ENCODE measurements at regions not wholly inside any gene's neighbourhood (a gene's known extent, or its start where the extent isn't known, plus 50 kb on each side); places are given as distances from the start of the nearest gene placed in this dataset.
"Not testable (repeated sequence)": the region's sequence is repeated elsewhere in the genome, so short reads cannot be mapped to it uniquely, and the experiment has no call there.

DNA sequence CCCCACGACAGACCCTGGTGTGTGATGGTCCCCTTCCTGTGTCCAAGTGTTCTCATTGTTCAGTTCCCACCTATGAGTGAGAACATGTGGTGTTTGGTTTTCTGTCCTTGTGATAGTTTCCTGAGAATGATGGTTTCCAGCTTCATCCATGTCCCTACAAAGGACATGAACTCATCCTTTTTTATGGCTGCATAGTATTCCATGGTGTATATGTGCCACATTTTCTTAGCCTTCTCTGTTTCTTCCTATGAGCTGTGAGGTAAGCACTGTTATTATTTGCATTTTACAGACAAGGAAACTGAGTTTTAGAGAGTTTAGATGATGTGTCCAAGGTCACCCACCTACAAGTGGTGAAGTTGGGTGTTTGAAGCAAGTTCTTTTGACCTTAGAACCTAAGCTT, 51.1 kb upstream of the BNC1 start:
- not testable (repeated sequence) for H3K36me3 Mint-ChIP-seq; H3K4me3 Mint-ChIP-seq; ATAC-seq; H3K9me3 Mint-ChIP-seq; DNase-seq (ENCODE audit: low spot score in 2 of 2); H3K4me1 Mint-ChIP-seq; H3K27ac Mint-ChIP-seq

DNA sequence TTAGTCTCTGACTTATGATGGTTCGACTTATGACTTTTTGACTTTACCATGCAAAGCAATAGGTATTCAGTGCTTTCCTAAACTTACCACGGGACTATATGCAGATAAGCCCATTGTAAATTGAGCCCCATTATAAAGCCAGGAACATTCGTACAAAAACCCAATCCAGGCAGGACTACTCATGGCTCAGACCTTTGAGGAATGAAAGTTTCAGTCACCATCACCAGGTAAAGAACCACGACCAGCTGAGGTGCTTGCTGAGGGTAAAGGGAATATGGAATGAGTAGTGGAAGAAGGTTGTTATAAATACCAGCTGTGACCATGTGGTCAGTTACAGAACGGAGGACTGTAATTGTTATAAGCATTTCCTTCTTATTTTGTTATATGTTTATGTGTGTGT, 54.9 kb upstream of the BNC1 start:
- DNase-seq (ENCODE audit: low spot score in 2 of 2), result no peak
- no peak overlapping the region for H3K27ac Mint-ChIP-seq

DNA sequence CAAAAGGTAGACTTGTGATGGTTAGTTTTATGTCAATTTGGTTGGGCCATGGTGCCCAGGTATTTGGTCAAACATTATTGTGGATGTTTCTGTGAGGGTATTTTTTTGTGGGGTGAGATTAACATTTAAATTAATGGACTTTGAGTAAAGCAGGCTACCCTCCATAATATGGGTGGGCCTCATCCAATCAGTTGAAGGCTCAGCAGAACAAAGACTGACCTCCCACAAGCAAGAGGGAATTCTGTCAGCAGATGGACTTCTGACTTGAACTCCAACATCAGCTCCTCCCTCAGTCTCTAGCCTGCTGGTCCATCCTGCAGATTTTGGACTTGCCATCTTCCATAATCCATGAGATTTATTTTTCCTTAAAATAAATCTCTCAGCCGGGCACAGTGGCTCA, 55.6 kb upstream of the BNC1 start:
- Mint-ChIP-seq H3K36me3 (no peaks in the 10 kb centered on the region), H3K27ac (no peak overlapping the region)

More for the DNA sequence above, 54.9 kb upstream of the BNC1 start:
- Mint-ChIP-seq H3K36me3 (no peaks in the 10 kb centered on the region), H3K4me3 (no peak overlapping the region), H3K9me3 (peaks cover 3% of the 10 kb centered on the region), H3K4me1 (no peaks in the 10 kb centered on the region)
- no peak for ATAC-seq

GRCh38 chr15:83346342-83346741, 61.9 kb upstream of the BNC1 start:
- DNase-seq (ENCODE audit: low spot score in 2 of 2) (no peak), ATAC-seq (no peak)
- Mint-ChIP-seq H3K27ac (no peak overlapping the region), H3K4me1 (no peaks in the 10 kb centered on the region), H3K4me3 (no peak overlapping the region), H3K36me3 (no peaks in the 10 kb centered on the region), H3K9me3 (no peaks in the 10 kb centered on the region)

More for the DNA sequence above, 55.6 kb upstream of the BNC1 start:
- ATAC-seq (no peak), DNase-seq (ENCODE audit: low spot score in 2 of 2) (no peak)
- Mint-ChIP-seq H3K4me1 (no peaks in the 10 kb centered on the region), H3K4me3 (no peak overlapping the region), H3K9me3 (peaks cover 3% of the 10 kb centered on the region)

GRCh38 chr15:83352119-83352518, 67.7 kb upstream of the BNC1 start:
- Mint-ChIP-seq H3K4me3 (no peak overlapping the region), H3K27ac (no peak overlapping the region), H3K36me3 (no peaks in the 10 kb centered on the region), H3K4me1 (no peaks in the 10 kb centered on the region), H3K9me3 (no peaks in the 10 kb centered on the region)
- ATAC-seq (no peak), DNase-seq (ENCODE audit: low spot score in 2 of 2) (no peak)

DNA sequence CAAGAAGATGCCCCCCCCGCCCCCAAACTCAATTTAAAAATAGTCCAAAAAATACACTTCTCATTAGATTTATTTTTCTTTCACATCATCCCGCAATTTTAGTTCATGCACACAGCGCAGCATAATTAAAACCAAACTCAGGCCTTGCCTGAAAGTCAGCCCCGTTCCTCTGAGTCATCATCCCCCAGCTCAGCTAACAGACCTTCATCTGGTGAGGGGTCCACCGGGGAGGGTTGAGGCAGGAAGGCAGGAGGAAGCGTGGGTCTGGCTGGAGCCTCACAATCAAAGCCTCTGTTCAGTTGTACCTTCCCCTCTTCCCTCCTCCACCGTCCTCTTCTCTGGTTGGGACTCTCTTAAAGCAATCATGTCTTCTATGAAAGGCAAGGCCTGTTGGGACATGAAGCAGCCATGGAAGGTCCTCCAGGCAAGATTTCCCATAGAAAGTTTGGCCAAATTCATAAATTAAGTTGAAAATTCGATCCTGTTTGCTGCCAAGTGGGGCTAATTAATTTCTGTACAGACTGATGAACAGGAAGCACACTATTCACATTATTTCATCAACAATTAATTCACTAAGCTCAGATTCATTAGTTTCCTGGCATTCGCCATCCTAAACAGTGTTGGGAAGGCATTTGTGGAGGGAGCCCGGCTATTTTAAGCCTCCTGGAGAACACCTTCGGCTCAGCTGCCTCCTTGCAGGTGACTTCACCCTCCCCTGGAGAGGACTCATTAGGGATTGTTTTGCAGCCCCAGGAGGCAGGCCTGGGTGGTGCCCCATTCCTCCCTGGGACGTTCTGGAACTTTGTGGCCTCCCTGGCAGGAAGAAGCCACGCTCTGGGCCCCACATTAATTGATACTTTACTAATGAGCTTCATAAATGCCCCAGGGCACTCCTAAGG, 72.3 kb upstream of the BNC1 start:
- DNase-seq (ENCODE audit: low spot score in 2 of 2), result no peak
- H3K27ac Mint-ChIP-seq, result no peak overlapping the region

GRCh38 chr15:83358972-83359564, 74.6 kb upstream of the BNC1 start:
- H3K27ac Mint-ChIP-seq, result no peak overlapping the region
- H3K4me3 Mint-ChIP-seq, result no peak overlapping the region
- no peaks in the 10 kb centered on the region for H3K9me3 Mint-ChIP-seq
- no peaks in the 10 kb centered on the region for H3K4me1 Mint-ChIP-seq
- ATAC-seq, result no peak
- no peaks in the 10 kb centered on the region for H3K36me3 Mint-ChIP-seq
- no peak for DNase-seq (ENCODE audit: low spot score in 2 of 2)

More for the DNA sequence above, 72.3 kb upstream of the BNC1 start:
- no peak for ATAC-seq
- Mint-ChIP-seq H3K36me3 (no peaks in the 10 kb centered on the region), H3K4me3 (no peak overlapping the region), H3K4me1 (no peaks in the 10 kb centered on the region), H3K9me3 (no peaks in the 10 kb centered on the region)

GRCh38 chr15:83362706-83363105, 78.2 kb upstream of the BNC1 start:
- ATAC-seq, result no peak
- Mint-ChIP-seq H3K36me3 (no peaks in the 10 kb centered on the region), H3K4me3 (no peak overlapping the region)

DNA sequence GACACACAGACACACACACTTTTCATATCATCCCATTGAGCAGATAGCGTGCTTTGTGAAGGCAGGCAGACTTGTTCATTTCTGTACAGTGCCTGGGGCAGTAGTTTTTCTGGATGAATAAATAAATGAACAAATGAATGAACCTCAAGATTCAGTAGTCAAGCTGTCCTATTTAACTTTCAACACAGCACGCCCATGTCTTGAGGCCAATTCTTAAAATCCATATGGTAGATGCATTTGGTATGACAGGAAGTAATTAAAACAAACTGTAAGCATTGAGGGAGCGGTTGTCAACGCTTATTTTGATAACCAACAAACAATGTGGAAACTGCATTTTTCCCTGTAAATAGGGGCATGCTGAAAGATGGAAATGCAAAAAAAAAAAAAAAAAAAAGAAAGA, 80.0 kb upstream of the BNC1 start:
- H3K4me1 Mint-ChIP-seq, result peaks cover 15% of the 10 kb centered on the region
- H3K9me3 Mint-ChIP-seq, result no peaks in the 10 kb centered on the region
- H3K36me3 Mint-ChIP-seq, result no peaks in the 10 kb centered on the region
- DNase-seq (ENCODE audit: low spot score in 2 of 2) (no peak), ATAC-seq (no peak)
- H3K27ac Mint-ChIP-seq, result no peak overlapping the region
- no peak overlapping the region for H3K4me3 Mint-ChIP-seq

More at GRCh38 chr15:83362706-83363105, 78.2 kb upstream of the BNC1 start:
- no peak overlapping the region for H3K27ac Mint-ChIP-seq
- H3K9me3 Mint-ChIP-seq, result no peaks in the 10 kb centered on the region
- peaks cover 15% of the 10 kb centered on the region for H3K4me1 Mint-ChIP-seq
- no peak for DNase-seq (ENCODE audit: low spot score in 2 of 2)

- no peaks in the 10 kb centered on the region for H3K36me3 Mint-ChIP-seq
- no peaks in the 10 kb centered on the region for H3K9me3 Mint-ChIP-seq
- no peak overlapping the region for H3K27ac Mint-ChIP-seq
- peaks cover 15% of the 10 kb centered on the region for H3K4me1 Mint-ChIP-seq
- no peak for DNase-seq (ENCODE audit: low spot score in 2 of 2)
- peak; percentile 16 for ATAC-seq
- H3K4me3 Mint-ChIP-seq, result peak overlapping the region; percentile 24
Measured at GRCh38 chr15:83365370-83365938, 81.0 kb upstream of the BNC1 start.

- Mint-ChIP-seq H3K9me3 (no peaks in the 10 kb centered on the region), H3K36me3 (no peaks in the 10 kb centered on the region), H3K27ac (no peak overlapping the region), H3K4me3 (no peak overlapping the region), H3K4me1 (no peaks in the 10 kb centered on the region)
- DNase-seq (ENCODE audit: low spot score in 2 of 2) (no peak), ATAC-seq (no peak)
Measured at GRCh38 chr15:83372434-83372891, 74.7 kb upstream of the SH3GL3 start.

GRCh38 chr15:83378921-83379578, 68.1 kb upstream of the SH3GL3 start:
- no peaks in the 10 kb centered on the region for H3K9me3 Mint-ChIP-seq
- H3K4me3 Mint-ChIP-seq, result no peak overlapping the region
- H3K4me1 Mint-ChIP-seq, result no peaks in the 10 kb centered on the region
- ATAC-seq (no peak), DNase-seq (ENCODE audit: low spot score in 2 of 2) (no peak)
- no peak overlapping the region for H3K27ac Mint-ChIP-seq
- H3K36me3 Mint-ChIP-seq, result no peaks in the 10 kb centered on the region

GRCh38 chr15:83379579-83379959, 67.6 kb upstream of the SH3GL3 start:
- Mint-ChIP-seq H3K36me3 (no peaks in the 10 kb centered on the region), H3K4me1 (no peaks in the 10 kb centered on the region), H3K27ac (no peak overlapping the region), H3K9me3 (no peaks in the 10 kb centered on the region), H3K4me3 (no peak overlapping the region)
- no peak for ATAC-seq
- no peak for DNase-seq (ENCODE audit: low spot score in 2 of 2)

GRCh38 chr15:83380059-83380458, 67.1 kb upstream of the SH3GL3 start:
- no peak overlapping the region for H3K4me3 Mint-ChIP-seq
- H3K36me3 Mint-ChIP-seq, result no peaks in the 10 kb centered on the region
- ATAC-seq, result no peak
- DNase-seq (ENCODE audit: low spot score in 2 of 2), result no peak
- no peaks in the 10 kb centered on the region for H3K9me3 Mint-ChIP-seq
- no peaks in the 10 kb centered on the region for H3K4me1 Mint-ChIP-seq
- no peak overlapping the region for H3K27ac Mint-ChIP-seq

GRCh38 chr15:83380682-83381081, 66.5 kb upstream of the SH3GL3 start:
- H3K27ac Mint-ChIP-seq, result no peak overlapping the region
- ATAC-seq, result peak; percentile 69
- no peaks in the 10 kb centered on the region for H3K36me3 Mint-ChIP-seq
- H3K4me3 Mint-ChIP-seq, result no peak overlapping the region
- H3K9me3 Mint-ChIP-seq, result no peaks in the 10 kb centered on the region
- DNase-seq (ENCODE audit: low spot score in 2 of 2), result peak in 1 of 2 donors; percentile 52
- no peaks in the 10 kb centered on the region for H3K4me1 Mint-ChIP-seq
